GM12801 (cell line): ENCODE measurements at regions not wholly inside any gene's neighbourhood (a gene's known extent, or its start where the extent isn't known, plus 50 kb on each side); places are given as distances from the start of the nearest gene placed in this dataset.

Source experiments
- TF ChIP-seq, protein P1 (sequence below): IDR thresholded peaks from one replicate; pipeline ENCODE4 v1.5.1; 2011; ENCODE audit warnings: control low read depth; ENCODE audit not compliant: insufficient read length; ENCODE audit errors: extremely low read depth

DNA sequence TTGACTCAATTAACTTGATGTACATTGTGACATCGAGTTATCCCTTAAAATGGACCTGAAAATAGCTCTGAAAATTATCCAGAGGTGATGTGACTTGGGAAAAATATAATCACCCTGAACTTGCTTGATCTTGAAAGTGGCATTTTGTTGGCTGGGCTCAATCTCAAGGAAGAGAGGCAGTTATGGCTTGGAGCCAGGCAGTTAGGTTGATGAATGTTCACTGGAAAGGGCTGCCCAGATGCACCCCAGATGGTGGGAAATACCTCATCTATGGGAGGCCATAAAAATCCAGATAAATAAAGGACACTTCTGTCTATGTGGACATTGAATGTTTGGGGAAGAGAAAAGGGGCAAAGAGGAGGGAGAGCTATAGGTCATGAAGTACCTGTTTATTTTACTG lies 55.7 kb upstream of the OR5AN1 start:
- TF ChIP-seq, protein P1, sequence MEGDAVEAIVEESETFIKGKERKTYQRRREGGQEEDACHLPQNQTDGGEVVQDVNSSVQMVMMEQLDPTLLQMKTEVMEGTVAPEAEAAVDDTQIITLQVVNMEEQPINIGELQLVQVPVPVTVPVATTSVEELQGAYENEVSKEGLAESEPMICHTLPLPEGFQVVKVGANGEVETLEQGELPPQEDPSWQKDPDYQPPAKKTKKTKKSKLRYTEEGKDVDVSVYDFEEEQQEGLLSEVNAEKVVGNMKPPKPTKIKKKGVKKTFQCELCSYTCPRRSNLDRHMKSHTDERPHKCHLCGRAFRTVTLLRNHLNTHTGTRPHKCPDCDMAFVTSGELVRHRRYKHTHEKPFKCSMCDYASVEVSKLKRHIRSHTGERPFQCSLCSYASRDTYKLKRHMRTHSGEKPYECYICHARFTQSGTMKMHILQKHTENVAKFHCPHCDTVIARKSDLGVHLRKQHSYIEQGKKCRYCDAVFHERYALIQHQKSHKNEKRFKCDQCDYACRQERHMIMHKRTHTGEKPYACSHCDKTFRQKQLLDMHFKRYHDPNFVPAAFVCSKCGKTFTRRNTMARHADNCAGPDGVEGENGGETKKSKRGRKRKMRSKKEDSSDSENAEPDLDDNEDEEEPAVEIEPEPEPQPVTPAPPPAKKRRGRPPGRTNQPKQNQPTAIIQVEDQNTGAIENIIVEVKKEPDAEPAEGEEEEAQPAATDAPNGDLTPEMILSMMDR: no peak

DNA sequence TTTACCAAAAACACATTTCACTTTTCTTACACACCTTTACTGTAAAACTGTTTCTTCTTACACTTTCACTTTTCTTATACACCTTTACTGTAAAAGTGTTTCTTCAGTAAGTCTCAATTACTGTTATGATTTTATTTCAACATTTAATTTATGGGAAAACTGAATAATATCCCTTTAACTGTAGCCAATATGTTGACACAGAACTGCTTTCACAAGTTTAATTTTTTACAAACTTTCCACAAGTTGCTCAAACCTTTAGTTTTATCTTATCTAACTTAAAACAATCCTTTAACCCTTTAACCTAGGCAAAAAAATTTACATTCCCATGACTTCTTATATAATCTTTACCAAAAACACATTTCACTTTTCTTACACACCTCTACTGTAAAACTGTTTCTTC lies 63.3 kb upstream of the OR5AN1 start:
- TF ChIP-seq, protein P1: no peak

DNA sequence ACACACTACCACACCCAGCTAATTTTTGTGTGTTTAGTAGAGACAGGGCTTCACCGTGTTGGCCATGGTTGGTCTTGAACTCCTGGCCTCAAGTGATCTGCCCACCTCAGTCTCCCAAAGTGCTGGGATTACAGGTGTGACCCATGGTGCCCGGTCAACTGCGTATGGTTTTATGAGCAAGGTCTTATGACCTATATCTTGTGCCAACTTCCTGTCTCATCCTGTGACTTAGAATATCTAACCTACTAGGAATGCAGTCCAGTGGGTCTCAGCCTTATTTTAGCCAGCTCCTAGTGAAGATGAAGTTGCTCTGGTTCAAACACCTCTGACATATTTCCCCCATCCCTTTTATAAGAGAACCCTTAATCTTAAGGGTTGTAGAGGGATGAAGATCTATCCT lies 66.1 kb upstream of the OR5AN1 start:
- TF ChIP-seq, protein P1: no peak

DNA sequence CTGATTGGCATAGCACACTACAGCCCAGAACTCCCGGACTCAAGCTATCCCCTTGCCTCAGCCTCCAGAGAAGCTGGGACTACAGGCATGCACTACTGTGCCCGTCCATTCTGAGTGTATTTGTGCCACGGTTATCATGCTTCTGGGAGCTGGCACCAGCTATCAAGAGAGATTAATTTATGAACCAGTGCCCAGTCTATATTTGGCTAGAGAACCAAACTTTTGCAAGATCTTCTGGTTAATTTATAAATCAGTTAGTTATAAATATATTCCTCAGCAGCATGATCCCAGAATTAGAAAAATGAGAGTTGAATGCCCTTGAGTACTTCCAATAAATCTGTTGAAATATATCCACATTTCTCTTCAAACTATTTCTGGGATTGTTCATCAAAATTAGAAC lies 67.5 kb upstream of the OR5AN1 start:
- TF ChIP-seq, protein P1: no peak

DNA sequence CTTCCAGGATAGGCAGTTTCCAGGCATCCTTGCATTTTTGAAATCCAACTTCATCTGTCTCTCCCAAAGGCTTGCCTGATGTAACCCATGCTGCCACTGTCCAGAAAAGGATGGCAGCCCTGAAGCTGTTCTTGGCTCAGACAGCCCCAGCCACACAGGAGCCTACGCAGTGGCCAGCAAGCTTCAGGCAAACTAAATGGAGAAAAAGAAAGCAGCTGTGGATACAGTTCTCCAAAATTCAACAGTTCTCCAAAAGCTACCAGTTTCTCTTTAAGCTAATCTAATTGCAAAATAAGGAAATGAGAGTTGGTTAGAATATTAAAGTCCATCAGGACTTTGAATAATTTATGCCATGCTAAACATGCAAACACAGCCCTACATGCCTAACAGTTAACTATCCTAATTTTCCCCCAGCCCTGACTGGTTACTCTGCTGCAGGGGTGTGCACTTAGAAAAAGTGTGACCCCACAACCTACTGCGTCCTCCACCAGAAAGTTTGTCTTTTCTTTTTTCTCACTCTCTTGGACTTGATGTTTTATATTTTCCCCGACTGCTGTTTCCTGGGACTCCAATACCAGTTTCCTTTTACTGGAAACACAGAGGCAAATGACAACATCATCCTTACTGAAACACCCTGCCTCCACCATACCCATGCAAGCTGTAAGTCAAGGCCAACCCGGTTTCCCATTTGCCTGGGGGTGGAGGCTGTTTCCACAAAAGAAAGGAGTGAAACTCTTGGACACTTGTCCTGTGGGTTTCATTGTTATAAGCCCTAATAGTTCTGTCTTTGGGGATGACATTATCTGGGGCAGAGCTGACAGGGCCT lies 69.1 kb upstream of the OR5AN1 start:
- TF ChIP-seq, protein P1: no peak

DNA sequence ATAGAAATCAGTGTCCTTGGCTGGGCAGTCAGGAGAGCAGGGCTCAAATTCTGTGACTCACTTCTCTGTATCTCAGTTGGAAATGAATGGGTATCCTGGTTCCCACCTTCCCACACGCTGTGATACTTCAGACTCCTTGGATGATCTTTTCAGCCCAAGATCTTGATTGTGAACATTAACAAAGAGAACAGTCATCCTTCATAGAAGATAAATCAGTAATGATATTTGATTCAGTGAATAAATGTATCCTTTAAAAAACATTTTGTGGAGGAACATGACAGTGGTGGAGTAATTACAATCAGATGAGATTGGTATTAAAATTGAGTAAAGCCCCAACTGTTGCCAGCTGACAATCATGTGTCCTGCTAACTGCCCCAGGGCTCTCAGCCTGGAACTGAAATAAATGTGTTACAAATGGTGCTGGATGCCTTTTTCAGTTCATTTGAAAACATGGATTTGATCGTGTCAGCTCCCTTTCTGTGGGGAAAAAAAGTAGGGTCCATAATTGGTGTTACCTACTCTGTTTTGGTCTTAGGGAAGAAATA lies 72.9 kb upstream of the OR5AN1 start:
- TF ChIP-seq, protein P1: no peak

DNA sequence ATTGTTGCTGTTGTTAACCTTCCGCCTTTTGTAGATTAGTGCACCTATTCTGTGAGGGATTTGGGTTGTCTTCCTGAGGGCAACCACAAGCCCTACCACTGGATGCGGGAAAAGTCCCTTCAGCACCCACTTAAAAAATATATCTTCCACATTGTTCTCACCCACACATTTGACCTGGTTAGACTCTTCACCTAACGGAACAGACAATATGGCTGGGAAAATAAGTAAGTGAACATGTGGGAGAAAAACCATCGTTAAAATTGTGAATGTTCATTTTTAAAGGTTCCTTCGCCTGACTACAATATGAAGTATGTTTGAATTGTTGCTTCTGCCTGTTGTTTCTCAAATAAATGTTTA lies 72.0 kb upstream of the MPEG1 start:
- TF ChIP-seq, protein P1: no peak
